K562 (cell line): ENCODE measurements at regions not wholly inside any gene's neighbourhood (a gene's known extent, or its start where the extent isn't known, plus 50 kb on each side); places are given as distances from the start of the nearest gene placed in this dataset.

Source experiments
- ATF3 ChIP-seq, 2 experiments: fragments of 450-650 bp in 1 of 2; sonication (generic) in 1 of 2; formaldehyde crosslinking in 1 of 2; IDR thresholded peaks in 1 of 2; conservative IDR thresholded peaks in 1 of 2; 2 replicates each; pipeline versions ENCODE4 v1.6.1 to v1.8.1; 2016 to 2023; ENCODE audit warnings: mild to moderate bottlenecking in 2 of 2, moderate library complexity in 2 of 2, inconsistent platforms in 1 of 2, missing genetic modification reagents in 1 of 2
- CXXC5 ChIP-seq: fragments of 250-450 bp; sonication (Bioruptor Pico); IDR thresholded peaks from 2 replicates; pipeline ENCODE4 v1.8.0; 2022; ENCODE audit warnings: inconsistent platforms, mild to moderate bottlenecking, moderate library complexity
- ETV5 ChIP-seq: sonication (generic); formaldehyde crosslinking; IDR thresholded peaks from 2 replicates; pipeline ENCODE4 v1.4.0; 2020; ENCODE audit warnings: low read depth, mild to moderate bottlenecking, missing genetic modification reagents
- HBP1 ChIP-seq: fragments of 450-650 bp; formaldehyde crosslinking; IDR thresholded peaks from 2 replicates; pipeline ENCODE4 v1.4.0; 2022; ENCODE audit warnings: missing genetic modification characterization
- HNRNPLL ChIP-seq: fragments of 200-400 bp; formaldehyde crosslinking; IDR thresholded peaks from 2 replicates; pipeline ENCODE4 v1.6.1; 2017; ENCODE audit warnings: low read length, low read depth, mild to moderate bottlenecking; ENCODE audit not compliant: poor library complexity, severe bottlenecking
- RBM17 ChIP-seq: fragments of 200-400 bp; formaldehyde crosslinking; IDR thresholded peaks from 2 replicates; pipeline ENCODE4 v1.6.1; 2017; ENCODE audit warnings: low read depth, mild to moderate bottlenecking, low read length, borderline replicate concordance
- SAFB ChIP-seq: fragments of 200-400 bp; formaldehyde crosslinking; IDR thresholded peaks from 2 replicates; pipeline ENCODE4 v1.6.1; 2017; ENCODE audit warnings: low read depth, low read length, borderline replicate concordance
- TAF15 ChIP-seq: fragments of 200-400 bp; formaldehyde crosslinking; IDR thresholded peaks from 2 replicates; pipeline ENCODE4 v1.6.1; 2017; ENCODE audit warnings: mild to moderate bottlenecking, low read depth, low read length, moderate library complexity
- TAL1 ChIP-seq: fragments of 450-650 bp; IDR thresholded peaks from 2 replicates; pipeline ENCODE4 v1.6.1; 2016; ENCODE audit warnings: mild to moderate bottlenecking
- ZFP91 ChIP-seq: sonication (generic); formaldehyde crosslinking; IDR thresholded peaks from 2 replicates; pipeline ENCODE4 v1.8.0; 2022; ENCODE audit warnings: mild to moderate bottlenecking, missing genetic modification reagents
- ZNF175 ChIP-seq: fragments of 200-800 bp; sonication (Bioruptor generic); IDR thresholded peaks from 2 replicates; pipeline ENCODE4 v1.6.1; 2016; ENCODE audit warnings: low read depth, mild to moderate bottlenecking, missing genetic modification characterization, missing compliant biosample characterization
- ZNF589 ChIP-seq: fragments of 200-800 bp; sonication (Bioruptor generic); IDR thresholded peaks from 2 replicates; pipeline ENCODE4 v1.6.1; 2016; ENCODE audit warnings: low read depth, missing genetic modification characterization, missing compliant biosample characterization
- TF ChIP-seq, protein P1 (sequence below): fragments of 450-650 bp; IDR thresholded peaks from 2 replicates; pipeline ENCODE4 v1.6.1; 2018; ENCODE audit not compliant: partially characterized antibody

DNA sequence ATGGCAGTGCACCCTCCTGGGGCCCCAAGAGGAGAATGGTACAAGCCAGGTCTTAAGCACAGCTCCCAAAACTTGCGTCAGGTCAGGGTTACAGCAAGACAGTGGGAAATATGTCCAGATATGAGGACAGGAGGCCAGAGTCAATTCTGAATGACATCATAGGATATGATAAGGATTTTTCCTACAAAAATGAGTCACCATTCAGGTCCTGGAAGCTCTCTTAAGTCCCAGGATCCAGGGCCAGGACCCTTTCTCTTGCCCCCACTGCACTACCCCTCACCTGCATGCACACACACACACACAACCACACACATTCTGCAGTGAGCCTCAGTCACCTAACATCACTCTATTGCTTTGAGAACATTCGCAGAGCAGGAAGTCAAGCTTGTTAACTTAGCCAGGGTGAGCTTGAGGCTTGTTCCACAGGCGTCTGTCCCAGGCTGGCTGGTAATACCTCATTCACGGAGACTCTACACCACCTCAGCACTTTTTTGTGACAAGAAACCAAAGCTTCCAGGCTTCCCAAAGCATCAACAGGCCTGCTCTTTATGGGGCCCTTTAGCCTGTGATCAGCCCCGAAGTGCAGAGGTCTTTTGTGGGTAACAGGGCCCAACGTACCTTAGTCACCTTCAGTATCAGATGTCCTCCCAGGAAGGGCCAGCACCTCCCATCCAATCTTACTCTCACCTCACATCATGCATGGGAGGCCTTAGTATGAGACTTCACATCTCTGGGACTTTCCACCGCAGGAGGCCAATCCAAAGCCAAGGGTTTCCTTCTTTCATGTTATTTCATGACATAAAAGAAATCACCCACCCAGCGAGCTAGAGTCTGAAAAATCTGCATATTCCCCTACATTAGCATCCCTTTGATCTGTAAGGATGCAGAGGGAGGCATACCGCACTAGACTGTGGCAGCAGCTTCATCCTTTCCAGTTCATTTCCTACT is 74.0 kb upstream of the LIPC start (continued):
- TF ChIP-seq ZNF589 (CRISPR knock-in tag) (peak; percentile 72), TAF15 (no peak), ZFP91 (CRISPR knock-in tag) (no peak), TAL1 (no peak), HBP1 (CRISPR knock-in tag) (no peak), CXXC5 (CRISPR knock-in tag) (0 out of 2 replicates have a peak, but pooled peaks have one; percentile 26), HNRNPLL (no peak), ZNF175 (CRISPR knock-in tag) (peak; percentile 74), ETV5 (no peak; the same call in 1 of the 2 replicates), RBM17 (no peak), SAFB (no peak), ATF3 (IDR thresholded peaks at IDR 0.05) (peak; percentile 98), ATF3 (CRISPR knock-in tag; conservative IDR thresholded peaks at IDR 0.05) (no peak; the same call in 1 of the 2 replicates)
- TF ChIP-seq, protein P1, sequence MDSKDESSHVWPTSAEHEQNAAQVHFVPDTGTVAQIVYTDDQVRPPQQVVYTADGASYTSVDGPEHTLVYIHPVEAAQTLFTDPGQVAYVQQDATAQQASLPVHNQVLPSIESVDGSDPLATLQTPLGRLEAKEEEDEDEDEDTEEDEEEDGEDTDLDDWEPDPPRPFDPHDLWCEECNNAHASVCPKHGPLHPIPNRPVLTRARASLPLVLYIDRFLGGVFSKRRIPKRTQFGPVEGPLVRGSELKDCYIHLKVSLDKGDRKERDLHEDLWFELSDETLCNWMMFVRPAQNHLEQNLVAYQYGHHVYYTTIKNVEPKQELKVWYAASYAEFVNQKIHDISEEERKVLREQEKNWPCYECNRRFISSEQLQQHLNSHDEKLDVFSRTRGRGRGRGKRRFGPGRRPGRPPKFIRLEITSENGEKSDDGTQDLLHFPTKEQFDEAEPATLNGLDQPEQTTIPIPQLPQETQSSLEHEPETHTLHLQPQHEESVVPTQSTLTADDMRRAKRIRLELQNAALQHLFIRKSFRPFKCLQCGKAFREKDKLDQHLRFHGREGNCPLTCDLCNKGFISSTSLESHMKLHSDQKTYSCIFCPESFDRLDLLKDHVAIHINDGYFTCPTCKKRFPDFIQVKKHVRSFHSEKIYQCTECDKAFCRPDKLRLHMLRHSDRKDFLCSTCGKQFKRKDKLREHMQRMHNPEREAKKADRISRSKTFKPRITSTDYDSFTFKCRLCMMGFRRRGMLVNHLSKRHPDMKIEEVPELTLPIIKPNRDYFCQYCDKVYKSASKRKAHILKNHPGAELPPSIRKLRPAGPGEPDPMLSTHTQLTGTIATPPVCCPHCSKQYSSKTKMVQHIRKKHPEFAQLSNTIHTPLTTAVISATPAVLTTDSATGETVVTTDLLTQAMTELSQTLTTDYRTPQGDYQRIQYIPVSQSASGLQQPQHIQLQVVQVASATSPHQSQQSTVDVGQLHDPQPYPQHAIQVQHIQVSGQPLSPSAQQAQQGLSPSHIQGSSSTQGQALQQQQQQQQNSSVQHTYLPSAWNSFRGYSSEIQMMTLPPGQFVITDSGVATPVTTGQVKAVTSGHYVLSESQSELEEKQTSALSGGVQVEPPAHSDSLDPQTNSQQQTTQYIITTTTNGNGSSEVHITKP: peak; percentile 41
